KMS-11 (cell line): ENCODE measurements at regions not wholly inside any gene's neighbourhood (a gene's known extent, or its start where the extent isn't known, plus 50 kb on each side); places are given as distances from the start of the nearest gene placed in this dataset.

Experiments used
- H2AFZ ChIP-seq: fragments of 200-600 bp; sonication (generic); 2 replicates; pipeline ENCODE4 v1.6.1; 2016; ENCODE audit warnings: antibody characterized with exemption, mixed run types, low read depth
- H3K27ac ChIP-seq: fragments of 200-600 bp; sonication (generic); 2 replicates; pipeline ENCODE4 v1.6.1; 2016; ENCODE audit warnings: mild to moderate bottlenecking, mixed run types
- H3K27me3 ChIP-seq: fragments of 200-600 bp; sonication (generic); 2 replicates; pipeline ENCODE4 v1.6.1; 2017; ENCODE audit warnings: mild to moderate bottlenecking, low read depth, mixed run types, moderate library complexity; ENCODE audit not compliant: insufficient read depth
- H3K36me3 ChIP-seq: fragments of 200-600 bp; sonication (generic); 2 replicates; pipeline ENCODE4 v1.6.1; 2017; ENCODE audit warnings: mild to moderate bottlenecking, mixed run types; ENCODE audit not compliant: insufficient read depth
- H3K4me1 ChIP-seq: fragments of 200-600 bp; sonication (generic); 2 replicates; pipeline ENCODE4 v1.6.1; 2016; ENCODE audit warnings: mild to moderate bottlenecking, low read depth, mixed run types; ENCODE audit not compliant: poor library complexity, severe bottlenecking
- H3K4me2 ChIP-seq: fragments of 200-600 bp; sonication (generic); 2 replicates; pipeline ENCODE4 v1.7.0; 2016; ENCODE audit warnings: mild to moderate bottlenecking, mixed run types
- H3K4me3 ChIP-seq: fragments of 200-600 bp; sonication (generic); IDR thresholded peaks from 2 replicates; pipeline ENCODE4 v1.6.1; 2017; ENCODE audit warnings: low read depth, low read length, mixed read lengths; ENCODE audit not compliant: insufficient read depth
- H3K79me2 ChIP-seq: fragments of 200-600 bp; sonication (generic); 2 replicates; pipeline ENCODE4 v1.6.1; 2016; ENCODE audit warnings: low read depth, mixed run types; ENCODE audit not compliant: insufficient read depth
- H3K9ac ChIP-seq: fragments of 200-600 bp; sonication (generic); 2 replicates; pipeline ENCODE4 v1.6.1; 2016; ENCODE audit warnings: mild to moderate bottlenecking, mixed run types
- H4K20me1 ChIP-seq: fragments of 200-600 bp; sonication (generic); 2 replicates; pipeline ENCODE4 v1.6.1; 2016; ENCODE audit warnings: mild to moderate bottlenecking, mixed run types; ENCODE audit not compliant: insufficient read depth
- CTCF ChIP-seq: fragments of 200-600 bp; sonication (generic); conservative IDR thresholded peaks from 2 replicates; pipeline ENCODE4 v1.6.1; 2017; ENCODE audit warnings: low read depth, mild to moderate bottlenecking, antibody characterized with exemption, low read length, moderate library complexity, mixed read lengths

- Histone ChIP-seq H2AFZ (no peak overlapping the region), H3K36me3 (no peaks in the 10 kb centered on the region; the same call in 1 of the 2 replicates), H3K4me1 (peaks cover 53% of the 10 kb centered on the region), H3K9ac (no peak overlapping the region), H3K27me3 (no peaks in the 10 kb centered on the region), H3K4me3 (no peak overlapping the region), H4K20me1 (peaks cover 11% of the 10 kb centered on the region; the same call in 1 of the 2 replicates), H3K79me2 (peaks cover 37% of the 10 kb centered on the region; the same call in 1 of the 2 replicates), H3K27ac (no peak overlapping the region), H3K4me2 (no peak overlapping the region)
- TF ChIP-seq CTCF, result no peak
Measured at GRCh38 chr7:130918129-130919052, 184.4 kb upstream of the KLF14 start.

- no peak overlapping the region for H3K4me2 ChIP-seq
- no peak overlapping the region for H2AFZ ChIP-seq
- no peak overlapping the region for H3K9ac ChIP-seq
- H3K4me1 ChIP-seq, result peaks cover 42% of the 10 kb centered on the region
- H3K4me3 ChIP-seq, result no peak overlapping the region
- no peak for TF ChIP-seq CTCF
- no peaks in the 10 kb centered on the region for H3K27me3 ChIP-seq
- peaks cover 46% of the 10 kb centered on the region; the same call in 1 of the 2 replicates for H3K79me2 ChIP-seq
- H4K20me1 ChIP-seq, result peaks cover 16% of the 10 kb centered on the region; the same call in 1 of the 2 replicates
- H3K36me3 ChIP-seq, result no peaks in the 10 kb centered on the region; the same call in 1 of the 2 replicates
- H3K27ac ChIP-seq, result no peak overlapping the region
Measured at GRCh38 chr7:130919316-130920103, 185.5 kb upstream of the KLF14 start.

GRCh38 chr7:130920122-130920521, 186.1 kb upstream of the KLF14 start:
- no peak overlapping the region for H3K4me3 ChIP-seq
- H4K20me1 ChIP-seq, result peaks cover 10% of the 10 kb centered on the region; the same call in 1 of the 2 replicates
- H3K27me3 ChIP-seq, result no peaks in the 10 kb centered on the region
- no peak overlapping the region for H2AFZ ChIP-seq
- no peaks in the 10 kb centered on the region; the same call in 1 of the 2 replicates for H3K36me3 ChIP-seq
- no peak overlapping the region for H3K27ac ChIP-seq
- no peak overlapping the region for H3K4me2 ChIP-seq
- no peak for TF ChIP-seq CTCF
- peaks cover 46% of the 10 kb centered on the region; the same call in 1 of the 2 replicates for H3K79me2 ChIP-seq
- H3K4me1 ChIP-seq, result peaks cover 36% of the 10 kb centered on the region
- H3K9ac ChIP-seq, result no peak overlapping the region

GRCh38 chr7:130921391-130922180, 187.6 kb upstream of the KLF14 start:
- Histone ChIP-seq H2AFZ (no peak overlapping the region), H3K27ac (no peak overlapping the region), H3K36me3 (no peaks in the 10 kb centered on the region; the same call in 1 of the 2 replicates), H3K9ac (no peak overlapping the region), H3K79me2 (peaks cover 55% of the 10 kb centered on the region; the same call in 1 of the 2 replicates), H3K4me1 (peaks cover 31% of the 10 kb centered on the region), H3K27me3 (no peaks in the 10 kb centered on the region), H4K20me1 (peaks cover 15% of the 10 kb centered on the region), H3K4me3 (no peak overlapping the region), H3K4me2 (no peak overlapping the region)
- no peak for TF ChIP-seq CTCF
